Adrenal gland (tissue), 9 donors: ENCODE measurements at regions not wholly inside any gene's neighbourhood (a gene's known extent, or its start where the extent isn't known, plus 50 kb on each side); places are given as distances from the start of the nearest gene placed in this dataset.

Experiments used
- DNase-seq, 7 donors: peaks; one replicate each; pipeline ENCODE4 v3.0.0-alpha.2; 2019 to 2020
- H3K27ac ChIP-seq, 5 donors: fragments of 200-600 bp; sonication (generic) in 4 of 5; 1 replicate in 3 of 5; 2 replicates in 2 of 5; pipeline versions ENCODE4 v1.5.1 to v1.8.0; 2016 to 2020; ENCODE audit warnings: mild to moderate bottlenecking in 1 of 5
- H3K27me3 ChIP-seq: fragments of 200-600 bp; 2 replicates; pipeline ENCODE4 v1.8.0; 2021
- H3K36me3 ChIP-seq, 2 donors: fragments of 200-600 bp; replicated peaks in 1 of 2; 1 replicate in 1 of 2; 2 replicates in 1 of 2; pipeline versions ENCODE4 v1.5.1 to v1.8.0; 2018 to 2022
- H3K4me1 ChIP-seq, 2 donors: fragments of 200-600 bp; replicated peaks in 1 of 2; 1 replicate in 1 of 2; 2 replicates in 1 of 2; pipeline versions ENCODE4 v1.5.1 to v1.8.0; 2018 to 2021
- H3K4me3 ChIP-seq, 4 donors: fragments of 200-600 bp; sonication (generic) in 3 of 4; one replicate each; pipeline ENCODE4 v1.5.1; 2016 to 2018
- H3K9me3 ChIP-seq, 3 donors: fragments of 200-600 bp; sonication (generic) in 1 of 3; replicated peaks in 1 of 3; 1 replicate in 2 of 3; 2 replicates in 1 of 3; pipeline versions ENCODE4 v1.5.1 to v1.8.0; 2016 to 2021
- CTCF ChIP-seq, 6 experiments: fragments of 450-650 bp in 4 of 6; fragments of 200-600 bp in 2 of 6; sonication (generic) in 1 of 6; IDR thresholded peaks; 1 replicate in 5 of 6; 2 replicates in 1 of 6; pipeline versions ENCODE4 v1.5.1 to v1.8.0; 2016 to 2021; ENCODE audit warnings: antibody characterized with exemption in 6 of 6, mild to moderate bottlenecking in 2 of 6, moderate library complexity in 1 of 6
- POLR2A ChIP-seq, 2 donors: fragments of 450-650 bp; IDR thresholded peaks; one replicate each; pipeline ENCODE4 v1.6.1; 2017; ENCODE audit warnings: antibody characterized with exemption in 2 of 2, mild to moderate bottlenecking in 2 of 2, moderate library complexity in 1 of 2
- WGBS, 4 donors: extraction: QIAGEN DNeasy Blood & Tissue Kit in 2 of 4; methylation state at CpG; one replicate each; pipeline versions ENCODE4 v1.1.5 to v1.1.7; 2013 to 2017; 5-methylcytosine and 5-hydroxymethylcytosine counted together
- intact Hi-C, 2 donors: fragments of 100-400 bp; cut with DNase I; formaldehyde crosslinking; loops; one replicate each; pipeline versions ENCODE4 v1.14.1 to v1.15.0; 2022 to 2023
- donor health status: healthy with polysubstance abuse.
- donor health status: Bipolar disorder and iron deficiency.
- donor health status: DM: yes; HTN: yes; CAD: no.
- donor health status: DM: no; HTN: no; CAD: no.
- donor health status: DM: no; HTN: no; CAD: no.

- no peak for DNase-seq
- TF ChIP-seq POLR2A (IDR thresholded peaks at IDR 0.05) (no peak), CTCF (IDR thresholded peaks at IDR 0.05) (no peak)
- Histone ChIP-seq H3K4me1 (no peaks in the 10 kb centered on the region), H3K27ac (no peak overlapping the region), H3K4me3 (no peak overlapping the region), H3K36me3 (no peaks in the 10 kb centered on the region), H3K27me3 (no peaks in the 10 kb centered on the region), H3K9me3 (no peaks in the 10 kb centered on the region)
- WGBS, 4 donors, result 67 to 82% (median 74%) methylated on average over 8 of the region's 8 CpGs
- intact Hi-C loops, result loop anchor here in 1 of 2 donors (5.0 kb wide), 1 partner anchor 42 kb away; no protein-coding TSS in a partner anchor
Measured at GRCh38 chr16:11474617-11475291, 112.0 kb downstream of the LITAF start.

GRCh38 chr16:11475896-11476630, 110.7 kb downstream of the LITAF start:
- no peak overlapping the region for H3K4me3 ChIP-seq
- no peaks in the 10 kb centered on the region for H3K9me3 ChIP-seq
- DNase-seq, result no peak
- H3K4me1 ChIP-seq, result no peaks in the 10 kb centered on the region
- 52 to 71% (median 58%) methylated on average over 8 of the region's 8 CpGs for WGBS, 4 donors
- TF ChIP-seq CTCF (IDR thresholded peaks at IDR 0.05), result no peak
- no peak for TF ChIP-seq POLR2A (IDR thresholded peaks at IDR 0.05)
- intact Hi-C loops, result no loop called here
- H3K27ac ChIP-seq, result no peak overlapping the region
- no peaks in the 10 kb centered on the region for H3K36me3 ChIP-seq
- no peaks in the 10 kb centered on the region for H3K27me3 ChIP-seq

GRCh38 chr16:11476676-11477075, 110.0 kb downstream of the LITAF start:
- no peak for DNase-seq
- Histone ChIP-seq H3K36me3 (no peaks in the 10 kb centered on the region), H3K4me1 (no peaks in the 10 kb centered on the region), H3K27ac (no peak overlapping the region), H3K27me3 (no peaks in the 10 kb centered on the region), H3K4me3 (no peak overlapping the region), H3K9me3 (no peaks in the 10 kb centered on the region)
- intact Hi-C loops, result no loop called here
- TF ChIP-seq CTCF (IDR thresholded peaks at IDR 0.05) (no peak), POLR2A (IDR thresholded peaks at IDR 0.05) (no peak)
- 80 to 86% (median 85%) methylated on average over 3 to 14 of the region's 14 CpGs for WGBS, 4 donors

- intact Hi-C loops, result no loop called here
- Histone ChIP-seq H3K27me3 (no peaks in the 10 kb centered on the region), H3K4me1 (no peaks in the 10 kb centered on the region), H3K4me3 (no peak overlapping the region), H3K36me3 (no peaks in the 10 kb centered on the region), H3K27ac (no peak overlapping the region), H3K9me3 (peaks cover 0 to 4% (median 0%) of the 10 kb centered on the region in 3 donors)
- no peak for DNase-seq
- no peak for TF ChIP-seq CTCF (IDR thresholded peaks at IDR 0.05)
- no peak for TF ChIP-seq POLR2A (IDR thresholded peaks at IDR 0.05)
- WGBS, 4 donors, result 80 to 84% (median 82%) methylated on average over 16 to 17 of the region's 17 CpGs
Measured at GRCh38 chr16:11478431-11479119, 108.1 kb downstream of the LITAF start.
